ENCODE measurements at regions not wholly inside any gene's neighbourhood (a gene's known extent, or its start where the extent isn't known, plus 50 kb on each side); places are given as distances from the start of the nearest gene placed in this dataset.
A peak's percentile ranks its signal among the peaks of the same experiment; 100 is the strongest.
"Not testable (repeated sequence)": the region's sequence is repeated elsewhere in the genome, so short reads cannot be mapped to it uniquely, and the experiment has no call there.

GRCh38 chrX:39245024-39245423 is 443.8 kb downstream of the MID1IP1 start:
- DNase-seq = no peak

GRCh38 chrX:39247536-39247935 is 446.3 kb downstream of the MID1IP1 start:
- no peak for DNase-seq

- DNase-seq = no peak
Observed at GRCh38 chrX:39248330-39248729, 447.1 kb downstream of the MID1IP1 start.

- no peak for DNase-seq
Observed at GRCh38 chrX:39249999-39250398, 448.7 kb downstream of the MID1IP1 start.

- DNase-seq = no peak
Observed at GRCh38 chrX:39251995-39252394, 450.7 kb downstream of the MID1IP1 start.

- no peak for DNase-seq
Observed at GRCh38 chrX:39253551-39253950, 452.3 kb downstream of the MID1IP1 start.

- DNase-seq = no peak
Observed at GRCh38 chrX:39258331-39258730, 457.1 kb downstream of the MID1IP1 start.

- DNase-seq = no peak
Observed at GRCh38 chrX:39260965-39261364, 459.7 kb downstream of the MID1IP1 start.

- peak in 1 of 2 experiments; percentile 5 for DNase-seq
Observed at GRCh38 chrX:39261446-39262147, 460.3 kb downstream of the MID1IP1 start.

- DNase-seq = no peak
Observed at GRCh38 chrX:39262641-39263040, 461.4 kb downstream of the MID1IP1 start.

GRCh38 chrX:39264023-39264422 is 462.8 kb downstream of the MID1IP1 start:
- no peak for DNase-seq

- no peak for DNase-seq
Observed at GRCh38 chrX:39267176-39267575, 465.9 kb downstream of the MID1IP1 start.

- no peak for DNase-seq
Observed at GRCh38 chrX:39268207-39268606, 466.9 kb downstream of the MID1IP1 start.

- DNase-seq = no peak
Observed at GRCh38 chrX:39275500-39276068, 474.3 kb downstream of the MID1IP1 start.

- not testable (repeated sequence) for DNase-seq
Observed at GRCh38 chrX:39277685-39278390, 476.6 kb downstream of the MID1IP1 start.

GRCh38 chrX:39283239-39283638 is 482.0 kb downstream of the MID1IP1 start:
- DNase-seq = no peak

GRCh38 chrX:39288592-39288991 is 487.3 kb downstream of the MID1IP1 start:
- DNase-seq = no peak

- no peak for DNase-seq
Observed at GRCh38 chrX:39289827-39290226, 488.6 kb downstream of the MID1IP1 start.

- no peak for DNase-seq
Observed at GRCh38 chrX:39293203-39293602, 491.9 kb downstream of the MID1IP1 start.

- DNase-seq = no peak
Observed at GRCh38 chrX:39296472-39296871, 495.2 kb downstream of the MID1IP1 start.

- no peak for DNase-seq
Observed at GRCh38 chrX:39298821-39299220, 497.6 kb downstream of the MID1IP1 start.

- no peak for DNase-seq
Observed at GRCh38 chrX:39299615-39300014, 498.4 kb downstream of the MID1IP1 start.

- no peak for DNase-seq
Observed at GRCh38 chrX:39301036-39301435, 499.8 kb downstream of the MID1IP1 start.

GRCh38 chrX:39302838-39303237 is 501.6 kb downstream of the MID1IP1 start:
- no peak for DNase-seq

Measured in activated CD4-positive, alpha-beta T cell treated with anti-CD3 and anti-CD28 coated beads, Interleukin-2, amount 50 U/mL, for 4 hours (primary cell).